Psoas muscle (tissue), 7 donors: ENCODE measurements at regions not wholly inside any gene's neighbourhood (a gene's known extent, or its start where the extent isn't known, plus 50 kb on each side); places are given as distances from the start of the nearest gene placed in this dataset.
"Not testable (repeated sequence)": the region's sequence is repeated elsewhere in the genome, so short reads cannot be mapped to it uniquely, and the experiment has no call there.

ENCODE experiments used
- ATAC-seq, 4 donors: fragments of 200-7000 bp; cut with Tn5 transposase; one replicate each; pipeline ENCODE4 v1.9.1; 2020; ENCODE audit warnings: moderate library complexity in 3 of 4, mild to moderate bottlenecking in 2 of 4
- DNase-seq, 2 donors: peaks; one replicate each; pipeline ENCODE4 v3.0.0-alpha.2; 2020
- H3K27ac ChIP-seq: fragments of 200-600 bp; one replicate; pipeline ENCODE4 v1.8.0; 2022
- H3K27me3 ChIP-seq, 3 donors: fragments of 200-600 bp in 1 of 3; one replicate each; pipeline versions ENCODE4 v1.6.1 to v1.8.0; 2013 to 2022; ENCODE audit warnings: low read length in 2 of 3, mild to moderate bottlenecking in 2 of 3, moderate library complexity in 1 of 3; ENCODE audit not compliant: insufficient read depth in 3 of 3
- H3K36me3 ChIP-seq, 2 donors: fragments of 200-600 bp in 1 of 2; one replicate each; pipeline versions ENCODE4 v1.6.1 to v1.8.0; 2013 to 2022; ENCODE audit warnings: low read depth in 1 of 2, mild to moderate bottlenecking in 1 of 2, moderate library complexity in 1 of 2; ENCODE audit not compliant: insufficient read depth in 1 of 2
- H3K4me1 ChIP-seq: fragments of 200-600 bp; one replicate; pipeline ENCODE4 v1.8.0; 2022
- H3K4me3 ChIP-seq: fragments of 200-600 bp; one replicate; pipeline ENCODE4 v1.8.0; 2022; ENCODE audit warnings: mild to moderate bottlenecking
- H3K9me3 ChIP-seq: fragments of 200-600 bp; one replicate; pipeline ENCODE4 v1.8.0; 2022
- WGBS, 3 donors: extraction: QIAGEN DNeasy Blood & Tissue Kit; methylation state at CpG; one replicate each; pipeline versions ENCODE4 v1.1.6 to v1.1.7; 2013; 5-methylcytosine and 5-hydroxymethylcytosine counted together
- intact Hi-C, 2 donors: fragments of 100-400 bp; cut with DNase I; formaldehyde crosslinking; loops; one replicate each; pipeline versions ENCODE4 v1.11.0 to v1.14.2; 2022
- donor health status: healthy with polysubstance abuse.
- donor health status: DM: no; HTN: no; CAD: no; lungs with moderate emphysema.
- donor health status: Bipolar disorder and iron deficiency.
- donor health status: healthy.
- donor health status: DM: yes; HTN: yes; CAD: no.
- donor health status: DM: no; HTN: no; CAD: no.
- donor health status: DM: yes; HTN: yes; CAD: no.

DNA sequence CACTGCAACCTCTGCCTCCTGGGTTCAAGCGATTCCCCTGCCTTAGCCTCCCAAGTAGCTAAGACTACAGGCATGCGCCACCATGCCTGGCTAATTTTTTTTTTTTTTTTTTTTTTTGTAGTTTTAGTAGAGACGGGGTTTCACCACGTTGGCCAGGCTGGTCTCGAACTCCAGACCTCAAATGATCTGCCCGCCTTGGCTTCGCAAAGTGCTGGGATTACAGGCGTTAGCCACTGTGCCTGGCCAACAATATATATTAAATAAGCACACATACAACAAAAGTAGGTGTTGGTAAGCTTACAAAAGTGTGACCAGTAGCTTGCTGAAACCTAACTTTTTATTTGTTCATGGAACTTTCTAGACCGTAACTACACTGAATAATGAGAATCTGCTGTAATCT lies 117.1 kb upstream of the SERF1B start:
- intact Hi-C loops, H3K27ac ChIP-seq, H3K4me3 ChIP-seq, H3K36me3 ChIP-seq, H3K4me1 ChIP-seq, ATAC-seq, H3K27me3 ChIP-seq, H3K9me3 ChIP-seq: not testable (repeated sequence)
- 95 to 99% (median 96%) methylated on average over 6 of the region's 9 CpGs for WGBS, 3 donors
- peak in 1 of 2 donors; percentile 10 for DNase-seq

DNA sequence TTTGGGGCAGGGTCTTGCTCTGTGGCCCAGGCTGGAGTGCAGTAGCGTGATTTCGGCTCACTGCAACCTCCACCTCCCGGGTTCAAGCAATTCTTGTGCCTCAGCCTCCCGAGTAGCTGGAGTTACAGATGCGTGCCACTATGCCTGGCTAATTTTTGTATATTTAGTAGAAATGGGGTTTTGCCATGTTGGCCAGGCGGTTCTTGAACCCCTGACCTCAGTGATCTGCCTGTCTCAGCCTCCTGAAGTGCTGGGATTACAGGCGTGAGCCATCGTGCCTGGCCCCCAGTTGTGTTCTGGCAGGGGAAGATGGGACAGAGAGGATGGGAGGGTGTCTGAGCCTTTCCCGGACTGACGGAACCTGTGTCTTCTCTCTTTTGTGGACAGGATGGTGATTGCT lies 111.3 kb upstream of the SERF1B start:
- H3K9me3 ChIP-seq, ATAC-seq, H3K27ac ChIP-seq, intact Hi-C loops, H3K36me3 ChIP-seq, H3K4me1 ChIP-seq, H3K27me3 ChIP-seq, DNase-seq, H3K4me3 ChIP-seq: not testable (repeated sequence)
- WGBS, 3 donors, result 96 to 97% (median 96%) methylated on average over 4 to 5 of the region's 10 CpGs
